HG03196 (cell line): ENCODE measurements at regions not wholly inside any gene's neighbourhood (a gene's known extent, or its start where the extent isn't known, plus 50 kb on each side); places are given as distances from the start of the nearest gene placed in this dataset.
A peak's percentile ranks its signal among the peaks of the same experiment; 100 is the strongest.
"Not testable (repeated sequence)": the region's sequence is repeated elsewhere in the genome, so short reads cannot be mapped to it uniquely, and the experiment has no call there.

Source experiments
- ATAC-seq: cut with Tn5 transposase; IDR thresholded peaks from one replicate; pipeline ENCODE4 v1.9.1; 2021; ENCODE audit not compliant: unreplicated experiment

- ATAC-seq = not testable (repeated sequence)
These were observed 100.5 kb upstream of the BPY2 start for GRCh38 chrY:22883569-22883968.

- peak; percentile 99 for ATAC-seq
These were observed 96.1 kb upstream of the BPY2 start for GRCh38 chrY:22887949-22888348.

- not testable (repeated sequence) for ATAC-seq
These were observed 80.4 kb upstream of the BPY2 start for GRCh38 chrY:22903503-22904192.

DNA sequence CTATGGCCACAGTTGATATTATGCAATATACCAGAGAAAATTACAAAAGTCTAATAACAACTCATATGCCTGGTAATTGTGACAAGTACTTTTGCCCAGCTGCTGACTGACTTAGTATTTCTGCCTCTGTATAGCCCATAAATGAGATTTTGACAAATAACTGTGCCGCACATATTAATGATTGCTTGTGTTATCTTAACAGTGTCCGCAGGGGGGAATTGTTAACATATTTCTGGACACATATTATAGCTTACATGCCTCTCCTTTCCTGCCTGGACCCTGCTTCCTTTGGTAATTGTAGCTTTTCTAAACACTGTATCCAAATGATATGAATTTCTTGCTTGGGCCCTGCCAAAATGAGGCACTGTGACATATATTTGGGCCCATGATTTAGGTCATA, 69.0 kb upstream of the BPY2 start:
- ATAC-seq = not testable (repeated sequence)

DNA sequence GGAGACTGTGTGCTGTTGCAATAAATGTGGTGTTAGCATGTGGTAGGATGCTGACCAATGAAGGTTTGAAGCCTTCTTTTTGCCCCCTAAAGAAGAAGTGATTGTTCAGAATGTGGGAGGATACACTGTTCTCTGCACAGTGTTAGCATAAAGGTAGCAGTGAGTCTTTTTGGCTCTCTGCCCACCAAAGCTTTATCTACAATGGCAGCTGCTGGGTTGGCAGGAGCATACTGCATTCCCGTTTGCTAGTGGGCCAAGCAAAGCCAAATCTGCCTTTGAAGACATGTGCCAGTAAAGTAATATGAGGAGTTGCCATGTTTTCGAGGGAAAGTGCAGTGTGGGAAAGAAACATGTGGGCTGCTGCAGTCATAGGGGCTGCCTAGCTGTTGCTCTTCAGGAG, 56.4 kb upstream of the BPY2 start:
- not testable (repeated sequence) for ATAC-seq

DNA sequence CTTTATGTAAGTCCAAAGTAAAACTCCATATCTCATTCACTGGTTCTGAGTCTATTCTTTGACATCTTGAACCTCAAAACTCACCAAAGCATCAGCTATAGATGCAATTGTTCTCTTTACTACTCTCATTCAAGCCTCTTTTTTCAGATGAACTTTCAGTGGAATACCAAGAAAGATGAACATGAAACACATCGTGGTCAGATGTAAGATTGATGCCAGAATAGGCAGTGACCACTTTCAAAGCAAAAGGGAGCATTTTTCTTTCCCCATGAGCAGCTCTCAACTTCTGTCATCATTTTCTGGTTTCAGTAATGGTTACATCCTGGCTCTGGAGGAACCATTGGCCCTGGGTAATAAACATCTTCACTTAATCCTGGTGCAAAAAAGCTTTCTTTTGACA, 50.6 kb upstream of the BPY2 start:
- not testable (repeated sequence) for ATAC-seq
